Osteoblast (primary cell): ENCODE measurements at regions not wholly inside any gene's neighbourhood (a gene's known extent, or its start where the extent isn't known, plus 50 kb on each side); places are given as distances from the start of the nearest gene placed in this dataset.

ENCODE experiments used
- DNase-seq: peaks from one replicate; pipeline ENCODE4 v3.0.0; 2011; ENCODE audit warnings: low spot score, mixed read lengths; ENCODE audit not compliant: insufficient read length; ENCODE audit errors: missing footprints
- H2AFZ ChIP-seq: 2 replicates; pipeline ENCODE4 v1.6.0; 2011; ENCODE audit warnings: mild to moderate bottlenecking, low read length
- H3K27ac ChIP-seq: 2 replicates; pipeline ENCODE4 v1.5.1; 2011; ENCODE audit warnings: mild to moderate bottlenecking, low read depth, low read length, moderate library complexity
- H3K27me3 ChIP-seq: 2 replicates; pipeline ENCODE4 v1.6.0; 2012; ENCODE audit warnings: mild to moderate bottlenecking, control low read depth, inconsistent platforms, low read length, moderate library complexity; ENCODE audit not compliant: insufficient read depth
- H3K36me3 ChIP-seq: 2 replicates; pipeline ENCODE4 v1.5.1; 2011; ENCODE audit warnings: mild to moderate bottlenecking, low read length, control low read depth, moderate library complexity; ENCODE audit not compliant: insufficient read depth
- H3K4me1 ChIP-seq: 2 replicates; pipeline ENCODE4 v1.5.1; 2011; ENCODE audit warnings: mild to moderate bottlenecking, low read length, control low read depth, moderate library complexity; ENCODE audit not compliant: insufficient read depth
- H3K4me2 ChIP-seq: 2 replicates; pipeline ENCODE4 v1.6.0; 2011; ENCODE audit warnings: mild to moderate bottlenecking, low read length; ENCODE audit not compliant: insufficient read depth
- H3K4me3 ChIP-seq: fragments of 200-600 bp; sonication (generic); 3 replicates; pipeline ENCODE4 v1.5.1; 2012; ENCODE audit warnings: mild to moderate bottlenecking, low read length, inconsistent platforms; ENCODE audit not compliant: insufficient read depth
- H3K79me2 ChIP-seq: 2 replicates; pipeline ENCODE4 v1.6.0; 2012; ENCODE audit warnings: mild to moderate bottlenecking, low read length, control low read depth, inconsistent platforms; ENCODE audit not compliant: insufficient read depth
- H3K9me3 ChIP-seq: 2 replicates; pipeline ENCODE4 v1.5.1; 2011; ENCODE audit warnings: low read depth, low read length, control low read depth
- H4K20me1 ChIP-seq: 2 replicates; pipeline ENCODE4 v1.6.0; 2012; ENCODE audit warnings: mild to moderate bottlenecking, low read length, control low read depth; ENCODE audit not compliant: insufficient read depth
- CTCF ChIP-seq: IDR thresholded peaks from 2 replicates; pipeline ENCODE4 v1.5.1; 2011; ENCODE audit warnings: mild to moderate bottlenecking, low read depth, low read length, moderate library complexity; ENCODE audit errors: extremely low read depth

DNA sequence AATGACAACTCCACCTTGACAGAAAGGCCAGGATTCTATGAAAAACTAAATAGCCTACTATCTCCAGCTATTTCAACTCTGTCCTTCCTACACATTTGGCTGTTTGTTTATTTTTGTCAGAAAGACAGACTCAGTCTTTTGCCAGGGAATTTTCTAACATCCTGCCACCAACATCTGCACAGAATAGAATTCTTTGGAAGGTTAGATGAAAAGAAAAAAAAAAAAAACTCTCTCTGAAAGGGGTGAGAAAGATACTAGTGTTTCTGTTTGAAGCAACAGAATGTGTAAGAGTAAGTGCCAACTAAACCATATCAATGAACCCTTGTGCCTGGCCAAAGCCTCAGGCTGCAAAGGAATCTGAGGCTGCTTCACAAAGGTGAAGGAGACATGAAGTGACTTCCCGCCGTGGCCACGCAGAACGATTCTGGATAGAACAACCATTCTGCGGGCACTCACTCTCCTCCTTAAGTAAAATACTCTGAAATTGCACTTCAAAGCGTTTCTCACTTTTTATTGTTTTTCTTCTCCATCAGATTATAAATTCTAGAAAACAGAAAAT lies 498.2 kb downstream of the IRS2 start:
- Histone ChIP-seq H3K4me1 (no peaks in the 10 kb centered on the region), H3K36me3 (no peaks in the 10 kb centered on the region), H3K9me3 (no peaks in the 10 kb centered on the region), H4K20me1 (no peaks in the 10 kb centered on the region), H2AFZ (peak overlapping the region; percentile 2), H3K79me2 (no peaks in the 10 kb centered on the region), H3K4me2 (no peak overlapping the region), H3K4me3 (no peak overlapping the region), H3K27me3 (no peaks in the 10 kb centered on the region), H3K27ac (no peak overlapping the region)
- peak; percentile 48 for DNase-seq
- TF ChIP-seq CTCF = no peak

- Histone ChIP-seq H2AFZ (no peak overlapping the region), H4K20me1 (no peaks in the 10 kb centered on the region), H3K4me3 (no peak overlapping the region), H3K4me2 (no peak overlapping the region), H3K79me2 (no peaks in the 10 kb centered on the region), H3K27me3 (no peaks in the 10 kb centered on the region), H3K36me3 (no peaks in the 10 kb centered on the region), H3K4me1 (no peaks in the 10 kb centered on the region), H3K27ac (no peak overlapping the region), H3K9me3 (no peaks in the 10 kb centered on the region)
- no peak for TF ChIP-seq CTCF
- DNase-seq = peak; percentile 56
These were observed 498.8 kb downstream of the IRS2 start for GRCh38 chr13:109287553-109287952.

GRCh38 chr13:109285586-109285985 lies 500.8 kb downstream of the IRS2 start:
- no peak for TF ChIP-seq CTCF
- Histone ChIP-seq H4K20me1 (no peaks in the 10 kb centered on the region), H3K4me1 (no peaks in the 10 kb centered on the region), H2AFZ (no peak overlapping the region), H3K4me3 (no peak overlapping the region), H3K79me2 (no peaks in the 10 kb centered on the region), H3K36me3 (no peaks in the 10 kb centered on the region), H3K4me2 (no peak overlapping the region), H3K9me3 (no peaks in the 10 kb centered on the region), H3K27ac (no peak overlapping the region), H3K27me3 (no peaks in the 10 kb centered on the region)
- no peak for DNase-seq

DNA sequence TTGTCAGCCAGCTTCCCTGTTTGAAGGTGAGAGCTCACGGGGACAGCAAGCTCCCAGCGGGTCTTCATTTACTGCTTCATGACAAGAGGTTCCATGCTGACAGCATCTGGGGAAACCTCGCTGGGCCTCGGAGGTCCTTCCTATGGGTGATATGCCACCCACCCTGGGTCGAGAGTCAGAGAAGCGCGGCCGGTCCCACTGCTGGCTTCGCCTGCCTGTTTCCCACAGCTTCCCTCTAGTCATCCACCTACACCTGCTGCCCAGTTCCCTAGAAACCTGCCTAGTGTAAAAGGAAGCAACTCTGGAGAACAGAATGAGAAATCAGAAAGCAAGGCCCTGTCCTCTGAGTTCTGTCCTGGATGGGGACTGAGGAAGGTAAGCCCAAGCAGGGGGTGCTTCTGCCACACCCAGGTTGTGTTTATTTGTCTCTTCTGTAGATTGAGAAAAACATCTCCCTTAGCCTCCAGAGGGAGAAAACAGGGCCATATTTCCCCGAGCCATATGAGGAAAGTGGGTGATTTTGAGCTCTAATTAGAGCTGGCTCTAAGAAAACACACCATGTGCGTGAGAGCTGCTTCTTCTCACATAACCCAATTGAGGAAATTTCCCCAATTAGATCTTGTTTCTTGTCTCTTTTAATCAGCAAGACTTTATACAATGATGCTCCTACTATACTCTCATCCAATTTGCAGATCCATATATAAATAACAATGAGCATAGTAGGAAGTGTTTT lies 504.3 kb downstream of the IRS2 start:
- no peaks in the 10 kb centered on the region for H3K79me2 ChIP-seq
- no peaks in the 10 kb centered on the region for H3K9me3 ChIP-seq
- H3K27me3 ChIP-seq = no peaks in the 10 kb centered on the region
- no peak overlapping the region for H3K4me2 ChIP-seq
- no peaks in the 10 kb centered on the region for H3K36me3 ChIP-seq
- H4K20me1 ChIP-seq = no peaks in the 10 kb centered on the region
- DNase-seq = no peak
- no peak for TF ChIP-seq CTCF
- no peaks in the 10 kb centered on the region for H3K4me1 ChIP-seq
- H3K4me3 ChIP-seq = no peak overlapping the region
- no peak overlapping the region for H2AFZ ChIP-seq
- H3K27ac ChIP-seq = no peak overlapping the region
